Neural cell (in vitro differentiated cells): ENCODE measurements at regions not wholly inside any gene's neighbourhood (a gene's known extent, or its start where the extent isn't known, plus 50 kb on each side); places are given as distances from the start of the nearest gene placed in this dataset.

Source experiments
- H2AFZ ChIP-seq: fragments of 200-600, 300-800 bp; sonication (generic), shearing (Covaris generic); 2 replicates; pipeline ENCODE4 v1.6.0; 2014; ENCODE audit warnings: low read depth, mild to moderate bottlenecking, antibody characterized with exemption, low read length, moderate library complexity
- H3F3A ChIP-seq: fragments of 200-600 bp; shearing (Covaris generic); 2 replicates; pipeline ENCODE4 v1.6.1; 2016; ENCODE audit warnings: mild to moderate bottlenecking, moderate library complexity, mixed read lengths, antibody characterized with exemption, low read length; ENCODE audit not compliant: insufficient read depth, poor library complexity, severe bottlenecking
- H3K27ac ChIP-seq: fragments of 200-600, 300-800 bp; sonication (generic), shearing (Covaris generic); 2 replicates; pipeline ENCODE4 v1.5.1; 2014; ENCODE audit warnings: mild to moderate bottlenecking, low read length, moderate library complexity
- H3K27me3 ChIP-seq: fragments of 300-800, 200-600 bp; sonication (generic), shearing (Covaris generic); 2 replicates; pipeline ENCODE4 v1.6.0; 2014; ENCODE audit warnings: mild to moderate bottlenecking, low read depth, low read length, moderate library complexity; ENCODE audit not compliant: insufficient read depth
- H3K36me3 ChIP-seq: fragments of 300-800, 200-600 bp; sonication (generic), shearing (Covaris generic); 2 replicates; pipeline ENCODE4 v1.5.1; 2014; ENCODE audit warnings: mild to moderate bottlenecking, antibody characterized with exemption, low read length, moderate library complexity; ENCODE audit not compliant: insufficient read depth
- H3K4me2 ChIP-seq: fragments of 300-800, 200-600 bp; sonication (generic), shearing (Covaris generic); 2 replicates; pipeline ENCODE4 v1.6.0; 2014; ENCODE audit warnings: mild to moderate bottlenecking, low read length
- H3K4me3 ChIP-seq: fragments of 300-800, 200-600 bp; sonication (generic), shearing (Covaris generic); 2 replicates; pipeline ENCODE4 v1.5.1; 2014; ENCODE audit warnings: mild to moderate bottlenecking, low read length, moderate library complexity
- H3K79me2 ChIP-seq: fragments of 200-600 bp; shearing (Covaris generic); replicated peaks from 2 replicates; pipeline ENCODE4 v1.6.0; 2014; ENCODE audit warnings: mild to moderate bottlenecking, low read length, moderate library complexity; ENCODE audit not compliant: insufficient read depth
- H3K9ac ChIP-seq: fragments of 300-800, 200-600 bp; sonication (generic), shearing (Covaris generic); 2 replicates; pipeline ENCODE4 v1.6.1; 2016; ENCODE audit warnings: mild to moderate bottlenecking, low read length, mixed read lengths
- H3K9me2 ChIP-seq: fragments of 200-600 bp; shearing (Covaris generic); 2 replicates; pipeline ENCODE4 v1.6.1; 2016; ENCODE audit warnings: mild to moderate bottlenecking, low read length, mixed read lengths; ENCODE audit not compliant: insufficient read depth
- H3K9me3 ChIP-seq: fragments of 200-600, 300-800 bp; sonication (generic), shearing (Covaris generic); 2 replicates; pipeline ENCODE4 v1.6.1; 2016; ENCODE audit warnings: mild to moderate bottlenecking, mixed run types, low read length, moderate library complexity, mixed read lengths
- H4K20me1 ChIP-seq: fragments of 200-600 bp; shearing (Covaris generic); 2 replicates; pipeline ENCODE4 v1.6.1; 2016; ENCODE audit warnings: mild to moderate bottlenecking, mixed run types; ENCODE audit not compliant: insufficient read depth
- CTCF ChIP-seq: fragments of 450-650 bp; IDR thresholded peaks from 2 replicates; pipeline ENCODE4 v1.5.1; 2014; ENCODE audit warnings: antibody characterized with exemption, mild to moderate bottlenecking, moderate library complexity; ENCODE audit not compliant: poor library complexity, severe bottlenecking
- EP300 ChIP-seq: fragments of 450-650 bp; conservative IDR thresholded peaks from 2 replicates; pipeline ENCODE4 v1.6.1; 2014; ENCODE audit warnings: antibody characterized with exemption, mild to moderate bottlenecking, moderate library complexity; ENCODE audit not compliant: poor library complexity, severe bottlenecking
- EZH2 ChIP-seq: fragments of 200-600, 300-800 bp; shearing (Covaris generic), sonication (generic); IDR thresholded peaks from 2 replicates; pipeline ENCODE4 v1.6.1; 2014; ENCODE audit warnings: antibody characterized with exemption, low read length, borderline replicate concordance, mild to moderate bottlenecking; ENCODE audit not compliant: insufficient read depth, poor library complexity, severe bottlenecking
- MXI1 ChIP-seq: fragments of 450-650 bp; conservative IDR thresholded peaks from 2 replicates; pipeline ENCODE4 v1.6.1; 2014; ENCODE audit warnings: antibody characterized with exemption, mild to moderate bottlenecking; ENCODE audit not compliant: poor library complexity, severe bottlenecking
- POLR2AphosphoS5 ChIP-seq: IDR thresholded peaks from 2 replicates; pipeline ENCODE4 v1.6.1; 2012
- RAD21 ChIP-seq: fragments of 450-650 bp; conservative IDR thresholded peaks from 2 replicates; pipeline ENCODE4 v1.6.1; 2014; ENCODE audit warnings: antibody characterized with exemption, mild to moderate bottlenecking, moderate library complexity
- REST ChIP-seq: IDR thresholded peaks from 2 replicates; pipeline ENCODE4 v1.6.1; 2012; ENCODE audit warnings: borderline replicate concordance
- SMC3 ChIP-seq: fragments of 450-650 bp; conservative IDR thresholded peaks from 2 replicates; pipeline ENCODE4 v1.6.1; 2014; ENCODE audit warnings: antibody characterized with exemption, mild to moderate bottlenecking, moderate library complexity; ENCODE audit not compliant: poor library complexity
- TAF1 ChIP-seq: IDR thresholded peaks from 2 replicates; pipeline ENCODE4 v1.6.1; 2012; ENCODE audit warnings: low read depth

- TF ChIP-seq REST (no peak), EP300 (no peak)
- H3K9me3 ChIP-seq, result no peaks in the 10 kb centered on the region
- H3K27ac ChIP-seq, result no peak overlapping the region
- no peaks in the 10 kb centered on the region for H3F3A ChIP-seq
- H2AFZ ChIP-seq, result no peak overlapping the region
- no peaks in the 10 kb centered on the region for H3K27me3 ChIP-seq
- H3K4me3 ChIP-seq, result no peak overlapping the region
- no peak overlapping the region for H3K4me2 ChIP-seq
- no peaks in the 10 kb centered on the region for H3K9me2 ChIP-seq
- no peaks in the 10 kb centered on the region for H3K36me3 ChIP-seq
- H3K9ac ChIP-seq, result no peak overlapping the region
- no peaks in the 10 kb centered on the region for H4K20me1 ChIP-seq
- no peaks in the 10 kb centered on the region for H3K79me2 ChIP-seq
Observed at GRCh38 chr20:61024390-61024789, 227.7 kb upstream of the CDH4 start.

- Histone ChIP-seq H3K9ac (no peak overlapping the region), H3K79me2 (no peaks in the 10 kb centered on the region), H4K20me1 (no peaks in the 10 kb centered on the region), H3K36me3 (no peaks in the 10 kb centered on the region), H3K9me2 (no peaks in the 10 kb centered on the region), H3K4me2 (no peak overlapping the region), H3K4me3 (no peak overlapping the region), H3F3A (no peaks in the 10 kb centered on the region), H2AFZ (no peak overlapping the region), H3K27me3 (no peaks in the 10 kb centered on the region), H3K9me3 (no peaks in the 10 kb centered on the region), H3K27ac (no peak overlapping the region)
- no peak for TF ChIP-seq TAF1
- TF ChIP-seq RAD21, result no peak
- TF ChIP-seq POLR2AphosphoS5, result no peak
- no peak for TF ChIP-seq SMC3
- TF ChIP-seq CTCF, result no peak
- no peak for TF ChIP-seq MXI1
- TF ChIP-seq EZH2, result no peak
- no peak for TF ChIP-seq REST
- TF ChIP-seq EP300, result no peak
Observed at GRCh38 chr20:61025536-61025935, 226.5 kb upstream of the CDH4 start.
